Stomach (tissue), 8 donors: ENCODE measurements at regions not wholly inside any gene's neighbourhood (a gene's known extent, or its start where the extent isn't known, plus 50 kb on each side); places are given as distances from the start of the nearest gene placed in this dataset.

Experiments
- DNase-seq, 2 donors: peaks; one replicate each; pipeline versions ENCODE4 v3.0.0 to v3.0.0-alpha.2; 2013 to 2019
- H3K27ac ChIP-seq, 5 donors: fragments of 200-600 bp in 4 of 5; sonication (generic) in 4 of 5; one replicate each; pipeline ENCODE4 v1.5.1; 2013 to 2019; ENCODE audit warnings: mild to moderate bottlenecking in 1 of 5, moderate library complexity in 1 of 5
- H3K27me3 ChIP-seq, 3 donors: fragments of 200-600 bp; sonication (generic); one replicate each; pipeline ENCODE4 v1.5.1; 2017 to 2019; ENCODE audit warnings: mixed run types in 1 of 3
- H3K36me3 ChIP-seq, 4 donors: fragments of 200-600 bp; sonication (generic); 1 replicate in 3 of 4; 2 replicates in 1 of 4; pipeline ENCODE4 v1.5.1; 2016 to 2019
- H3K4me1 ChIP-seq, 4 donors: fragments of 200-600 bp; sonication (generic); one replicate each; pipeline ENCODE4 v1.5.1; 2016 to 2019
- H3K4me3 ChIP-seq, 4 donors: fragments of 200-600 bp; sonication (generic) in 3 of 4; one replicate each; pipeline ENCODE4 v1.5.1; 2016 to 2019; ENCODE audit warnings: mild to moderate bottlenecking in 1 of 4
- H3K9me3 ChIP-seq, 4 donors: fragments of 200-600 bp; sonication (generic); one replicate each; pipeline ENCODE4 v1.5.1; 2016 to 2019
- EP300 ChIP-seq: sonication (generic); formaldehyde crosslinking; IDR thresholded peaks from one replicate; pipeline ENCODE4 v1.6.1; 2017; ENCODE audit warnings: antibody characterized with exemption
- POLR2A ChIP-seq, 4 donors: fragments of 450-650 bp; IDR thresholded peaks; one replicate each; pipeline ENCODE4 v1.6.1; 2016; ENCODE audit warnings: antibody characterized with exemption in 4 of 4, control low read depth in 2 of 4, mild to moderate bottlenecking in 1 of 4, moderate library complexity in 1 of 4
- POLR2AphosphoS5 ChIP-seq, 3 donors: sonication (generic); formaldehyde crosslinking; IDR thresholded peaks; one replicate each; pipeline ENCODE4 v1.6.1; 2016; ENCODE audit warnings: antibody characterized with exemption in 3 of 3
- WGBS, 5 donors: extraction: QIAGEN DNeasy Blood & Tissue Kit in 3 of 5; methylation state at CpG; one replicate each; pipeline versions ENCODE4 v1.1.5 to v1.1.7; 2013 to 2018; 5-methylcytosine and 5-hydroxymethylcytosine counted together
- intact Hi-C: fragments of 100-400 bp; cut with DNase I; formaldehyde crosslinking; loops from one replicate; pipeline ENCODE4 v1.15.1; 2023; ENCODE audit warnings: low total_unique reads
- TF ChIP-seq, protein P1 (sequence below), 7 experiments: fragments of 450-650 bp in 4 of 7; fragments of 200-600 bp in 3 of 7; sonication (generic) in 3 of 7; IDR thresholded peaks; one replicate each; pipeline ENCODE4 v1.5.1; 2016 to 2019; ENCODE audit warnings: antibody characterized with exemption in 7 of 7, control low read depth in 2 of 7, mild to moderate bottlenecking in 1 of 7
- donor health status: healthy with polysubstance abuse.
- donor health status: Bipolar disorder and iron deficiency.
- donor health status: healthy.

DNA sequence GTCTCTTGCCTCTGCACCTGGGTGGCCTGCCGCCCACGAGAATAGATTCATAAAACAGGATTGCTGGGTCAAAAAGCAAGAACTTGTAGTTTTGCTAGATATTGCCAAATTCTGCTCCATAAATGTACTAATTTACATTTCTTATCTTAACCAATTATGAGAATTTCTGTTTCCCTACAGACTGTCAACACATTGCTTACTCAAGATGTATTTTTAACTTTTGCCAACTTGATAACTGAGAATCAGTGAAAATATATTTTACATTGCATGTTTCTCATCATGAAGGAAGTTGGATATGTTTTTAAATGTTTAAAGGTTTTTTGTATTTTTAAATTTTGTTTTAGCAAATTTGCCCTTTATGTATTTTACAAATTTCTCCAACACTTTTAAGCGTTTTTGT is 664.8 kb downstream of the MMUT start:
- Histone ChIP-seq H3K27me3 (no peaks in the 10 kb centered on the region), H3K36me3 (no peaks in the 10 kb centered on the region), H3K4me3 (no peak overlapping the region), H3K4me1 (no peaks in the 10 kb centered on the region), H3K9me3 (no peaks in the 10 kb centered on the region), H3K27ac (no peak overlapping the region)
- intact Hi-C loops, result no loop called here
- WGBS, 5 donors, result 82 to 86% (median 84%) methylated on average over 3 of the region's 3 CpGs
- no peak for DNase-seq
- no peak for TF ChIP-seq POLR2A (IDR thresholded peaks at IDR 0.05)
- TF ChIP-seq, protein P1, sequence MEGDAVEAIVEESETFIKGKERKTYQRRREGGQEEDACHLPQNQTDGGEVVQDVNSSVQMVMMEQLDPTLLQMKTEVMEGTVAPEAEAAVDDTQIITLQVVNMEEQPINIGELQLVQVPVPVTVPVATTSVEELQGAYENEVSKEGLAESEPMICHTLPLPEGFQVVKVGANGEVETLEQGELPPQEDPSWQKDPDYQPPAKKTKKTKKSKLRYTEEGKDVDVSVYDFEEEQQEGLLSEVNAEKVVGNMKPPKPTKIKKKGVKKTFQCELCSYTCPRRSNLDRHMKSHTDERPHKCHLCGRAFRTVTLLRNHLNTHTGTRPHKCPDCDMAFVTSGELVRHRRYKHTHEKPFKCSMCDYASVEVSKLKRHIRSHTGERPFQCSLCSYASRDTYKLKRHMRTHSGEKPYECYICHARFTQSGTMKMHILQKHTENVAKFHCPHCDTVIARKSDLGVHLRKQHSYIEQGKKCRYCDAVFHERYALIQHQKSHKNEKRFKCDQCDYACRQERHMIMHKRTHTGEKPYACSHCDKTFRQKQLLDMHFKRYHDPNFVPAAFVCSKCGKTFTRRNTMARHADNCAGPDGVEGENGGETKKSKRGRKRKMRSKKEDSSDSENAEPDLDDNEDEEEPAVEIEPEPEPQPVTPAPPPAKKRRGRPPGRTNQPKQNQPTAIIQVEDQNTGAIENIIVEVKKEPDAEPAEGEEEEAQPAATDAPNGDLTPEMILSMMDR (IDR thresholded peaks at IDR 0.05), result no peak
- no peak for TF ChIP-seq POLR2AphosphoS5 (IDR thresholded peaks at IDR 0.05)
- TF ChIP-seq EP300, result no peak

DNA sequence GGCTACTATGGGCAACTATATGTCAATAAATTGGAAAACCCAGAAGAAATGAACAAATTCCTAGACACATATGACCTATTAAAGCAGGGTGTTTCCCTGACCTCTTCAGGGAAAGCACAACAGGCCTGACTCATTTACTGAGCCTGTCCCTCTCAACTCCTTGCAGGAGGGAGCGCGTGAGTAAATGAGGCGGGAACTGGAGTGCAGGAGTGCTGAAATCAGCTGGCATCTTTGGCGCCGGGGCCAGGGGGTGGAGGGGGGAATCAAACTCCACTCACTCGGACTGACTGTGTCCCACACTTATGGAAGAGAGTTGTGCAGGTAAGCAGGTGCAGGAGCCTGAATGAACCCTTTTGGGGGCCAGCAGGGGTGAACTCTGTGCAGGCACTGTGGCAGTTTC is 671.2 kb upstream of the PTCHD4 start:
- Histone ChIP-seq H3K4me3 (no peak overlapping the region), H3K27ac (no peak overlapping the region), H3K36me3 (no peaks in the 10 kb centered on the region), H3K9me3 (no peaks in the 10 kb centered on the region), H3K4me1 (no peaks in the 10 kb centered on the region), H3K27me3 (no peaks in the 10 kb centered on the region)
- DNase-seq, result no peak
- WGBS, 5 donors, result 61 to 81% (median 66%) methylated on average over 6 of the region's 6 CpGs
- TF ChIP-seq POLR2AphosphoS5 (IDR thresholded peaks at IDR 0.05), result no peak
- TF ChIP-seq, protein P1 (IDR thresholded peaks at IDR 0.05), result no peak
- no peak for TF ChIP-seq POLR2A (IDR thresholded peaks at IDR 0.05)
- TF ChIP-seq EP300, result no peak
- intact Hi-C loops, result no loop called here

DNA sequence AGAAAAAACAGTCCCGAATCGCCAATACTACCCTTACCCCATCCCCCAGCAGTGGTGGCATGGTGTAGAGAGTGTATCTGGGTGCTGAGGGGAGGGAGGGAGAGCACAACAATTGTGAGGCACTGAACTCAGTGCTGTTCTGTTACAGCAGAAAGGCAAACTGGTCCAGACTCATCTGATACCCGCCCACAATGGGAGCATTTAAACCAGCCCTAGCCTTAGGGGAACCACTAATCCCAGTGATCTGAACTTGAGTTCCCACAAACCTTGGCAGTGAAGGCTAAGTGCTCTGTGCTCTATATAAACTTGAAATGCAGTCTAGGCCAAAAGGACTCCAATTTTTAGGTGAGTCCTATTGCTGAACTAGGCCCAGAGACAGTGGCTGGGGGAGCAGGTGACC is 666.4 kb upstream of the PTCHD4 start:
- Histone ChIP-seq H3K9me3 (no peaks in the 10 kb centered on the region), H3K27me3 (no peaks in the 10 kb centered on the region), H3K4me3 (no peak overlapping the region), H3K4me1 (no peaks in the 10 kb centered on the region), H3K36me3 (no peaks in the 10 kb centered on the region), H3K27ac (no peak overlapping the region)
- intact Hi-C loops, result no loop called here
- TF ChIP-seq, protein P1 (IDR thresholded peaks at IDR 0.05), result no peak
- TF ChIP-seq POLR2AphosphoS5 (IDR thresholded peaks at IDR 0.05), result no peak
- no peak for TF ChIP-seq POLR2A (IDR thresholded peaks at IDR 0.05)
- no peak for DNase-seq
- 83 to 88% (median 86%) methylated on average over 3 of the region's 3 CpGs for WGBS, 5 donors

DNA sequence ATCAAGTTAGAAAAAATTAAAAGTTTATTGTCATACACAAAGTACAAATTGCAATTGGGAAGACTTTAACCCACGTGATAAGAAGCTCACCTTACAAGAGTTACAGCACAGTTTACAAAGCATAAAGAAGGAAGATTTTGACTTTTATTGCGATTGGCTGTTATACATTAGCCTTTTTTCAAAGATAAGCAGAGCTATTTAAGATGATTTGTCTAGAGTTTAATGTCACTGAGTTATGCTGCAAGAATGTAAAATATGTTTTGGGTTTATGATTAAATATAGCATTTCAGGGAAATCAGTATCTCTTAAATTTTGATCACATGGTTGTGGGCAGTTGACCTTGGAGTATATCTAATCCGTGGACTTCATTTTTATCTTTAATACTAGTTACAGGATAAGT is 664.2 kb upstream of the PTCHD4 start:
- Histone ChIP-seq H3K27ac (no peak overlapping the region), H3K36me3 (no peaks in the 10 kb centered on the region), H3K9me3 (no peaks in the 10 kb centered on the region), H3K4me1 (no peaks in the 10 kb centered on the region), H3K27me3 (no peaks in the 10 kb centered on the region), H3K4me3 (no peak overlapping the region)
- TF ChIP-seq EP300, result no peak
- TF ChIP-seq POLR2A (IDR thresholded peaks at IDR 0.05), result no peak
- TF ChIP-seq POLR2AphosphoS5 (IDR thresholded peaks at IDR 0.05), result no peak
- TF ChIP-seq, protein P1 (IDR thresholded peaks at IDR 0.05), result no peak
- no peak for DNase-seq
- intact Hi-C loops, result no loop called here
- 58 to 68% (median 65%) methylated on average over 3 of the region's 3 CpGs for WGBS, 5 donors

DNA sequence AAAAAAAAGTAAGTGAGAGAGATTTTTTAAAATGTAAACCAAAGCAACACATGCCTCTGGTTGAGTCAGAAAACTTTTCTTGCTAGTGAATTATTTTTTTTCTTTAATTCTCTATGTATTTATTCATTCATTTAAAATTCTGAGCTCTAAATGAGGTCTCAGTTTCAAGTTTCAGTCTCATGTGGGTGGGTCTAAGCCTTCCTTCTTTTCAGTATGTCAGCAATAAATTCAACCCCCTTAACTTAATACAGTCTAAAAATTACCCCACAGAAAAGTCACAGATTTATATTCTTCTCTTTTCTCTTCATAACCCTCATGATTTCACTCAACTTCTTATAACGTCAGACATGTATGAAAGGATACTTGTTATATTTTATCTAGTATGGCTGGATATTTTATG is 663.3 kb upstream of the PTCHD4 start:
- intact Hi-C loops, result no loop called here
- H3K4me3 ChIP-seq, result no peak overlapping the region
- no peak for DNase-seq
- H3K9me3 ChIP-seq, result no peaks in the 10 kb centered on the region
- no peaks in the 10 kb centered on the region for H3K27me3 ChIP-seq
- H3K4me1 ChIP-seq, result no peaks in the 10 kb centered on the region
- no peaks in the 10 kb centered on the region for H3K36me3 ChIP-seq
- no peak overlapping the region for H3K27ac ChIP-seq
- no peak for TF ChIP-seq POLR2AphosphoS5 (IDR thresholded peaks at IDR 0.05)
- TF ChIP-seq, protein P1 (IDR thresholded peaks at IDR 0.05), result no peak
- no peak for TF ChIP-seq EP300
- TF ChIP-seq POLR2A (IDR thresholded peaks at IDR 0.05), result no peak
- WGBS, 5 donors, result 78 to 90% (median 84%) methylated on average over 1 of the region's 1 CpG
